ENCODE measurements at regions not wholly inside any gene's neighbourhood (a gene's known extent, or its start where the extent isn't known, plus 50 kb on each side); places are given as distances from the start of the nearest gene placed in this dataset.
A peak's percentile ranks its signal among the peaks of the same experiment; 100 is the strongest.
"Not testable (repeated sequence)": the region's sequence is repeated elsewhere in the genome, so short reads cannot be mapped to it uniquely, and the experiment has no call there.

DNA sequence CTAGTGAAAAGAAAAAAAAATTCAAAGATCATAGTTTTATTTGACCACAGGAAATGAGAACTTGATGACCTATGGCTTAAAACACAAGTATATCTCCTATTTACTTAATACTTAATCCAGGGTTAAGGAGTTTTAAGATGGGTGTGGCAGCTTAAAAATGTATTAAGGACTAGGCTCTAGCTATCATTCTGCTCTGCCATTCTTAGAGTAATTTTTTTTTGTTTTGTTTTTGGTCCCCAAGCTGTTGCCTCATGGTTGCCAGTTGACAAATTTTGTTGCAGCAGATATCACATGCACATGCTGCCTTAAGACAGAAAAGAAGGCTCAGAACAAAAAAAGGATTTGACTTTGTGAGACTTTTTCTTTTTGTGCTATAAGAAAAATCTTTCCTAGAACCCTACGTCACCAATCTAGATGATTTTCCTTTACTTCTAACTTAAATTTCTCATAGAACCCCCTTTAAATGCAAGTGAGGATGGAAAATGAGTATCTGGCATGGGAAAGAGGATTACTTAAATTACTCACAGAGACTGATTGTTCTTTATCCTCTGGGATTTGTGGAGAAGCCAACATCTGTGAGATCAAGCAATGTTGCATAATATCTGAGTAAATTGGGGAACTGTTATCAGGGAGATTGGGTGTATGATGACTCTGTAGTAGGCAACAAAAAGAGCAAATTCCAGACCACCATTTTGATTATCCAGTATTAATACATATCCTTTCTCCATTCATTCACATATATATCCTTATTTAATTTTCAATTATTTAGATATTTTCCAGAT is 364.7 kb upstream of the CD180 start:
- DNase-seq (ENCODE audit: low read depth) = peak; percentile 11

- DNase-seq (ENCODE audit: low read depth) = no peak
These were observed 356.2 kb upstream of the CD180 start for GRCh38 chr5:67552773-67553172.

DNA sequence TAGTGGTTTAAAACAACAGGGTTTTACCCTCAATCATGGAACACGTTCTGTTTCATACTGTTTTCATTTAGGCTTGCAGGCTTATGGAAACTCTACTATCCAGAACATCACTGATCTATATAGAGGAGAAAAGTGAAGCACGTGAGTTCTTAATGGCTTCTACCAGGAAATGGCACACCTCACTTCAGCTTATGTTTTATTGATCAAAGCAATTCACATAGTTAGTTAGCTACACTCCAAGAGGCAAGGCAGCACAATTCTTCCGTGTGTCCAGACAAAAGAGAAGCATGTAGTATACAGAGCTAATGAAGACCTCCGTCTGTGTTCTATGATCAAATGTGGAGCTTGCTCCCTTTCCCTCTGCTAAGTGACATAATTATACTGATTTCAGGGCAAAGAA is 353.3 kb upstream of the CD180 start:
- no peak for DNase-seq (ENCODE audit: low read depth)

DNA sequence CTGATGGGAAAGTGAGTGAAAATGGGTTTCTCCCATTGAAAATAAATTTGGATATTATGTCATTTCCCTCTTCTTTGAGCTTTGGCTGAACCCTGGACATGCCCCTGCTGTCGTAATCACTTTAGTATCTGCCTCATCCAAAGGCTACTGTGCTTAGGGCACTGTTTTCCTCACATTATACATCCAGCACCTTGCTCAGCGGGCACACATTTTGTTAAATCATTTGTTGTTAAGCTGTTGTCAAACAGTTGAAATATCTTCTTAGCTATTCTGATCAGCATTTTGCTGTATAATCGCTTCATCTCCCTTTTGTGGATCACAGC is 352.7 kb upstream of the CD180 start:
- no peak for DNase-seq (ENCODE audit: low read depth)

- no peak for DNase-seq (ENCODE audit: low read depth)
These were observed 352.1 kb upstream of the CD180 start for GRCh38 chr5:67548520-67549295.

- DNase-seq (ENCODE audit: low read depth) = no peak
These were observed 351.1 kb upstream of the CD180 start for GRCh38 chr5:67547682-67548081.

DNA sequence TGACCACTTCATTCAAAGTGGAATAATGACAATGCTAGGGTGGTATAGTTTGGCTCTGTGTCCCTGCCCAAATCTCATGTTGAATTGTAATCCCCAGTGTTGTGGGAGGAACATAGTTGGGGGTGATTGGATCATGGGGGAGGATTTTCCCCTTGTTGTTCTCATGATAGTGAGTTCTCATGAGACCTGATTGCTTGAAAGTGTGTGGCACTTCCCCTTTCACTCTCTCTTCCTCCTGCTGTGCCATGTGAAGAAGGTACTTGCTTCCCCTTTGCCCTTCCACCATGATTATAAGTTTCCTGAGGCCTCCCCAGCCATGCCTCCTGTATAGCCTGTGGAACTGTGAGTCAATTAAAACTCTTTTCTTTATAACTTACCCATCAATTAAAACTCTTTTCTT is 348.3 kb upstream of the CD180 start:
- DNase-seq (ENCODE audit: low read depth) = not testable (repeated sequence)

DNA sequence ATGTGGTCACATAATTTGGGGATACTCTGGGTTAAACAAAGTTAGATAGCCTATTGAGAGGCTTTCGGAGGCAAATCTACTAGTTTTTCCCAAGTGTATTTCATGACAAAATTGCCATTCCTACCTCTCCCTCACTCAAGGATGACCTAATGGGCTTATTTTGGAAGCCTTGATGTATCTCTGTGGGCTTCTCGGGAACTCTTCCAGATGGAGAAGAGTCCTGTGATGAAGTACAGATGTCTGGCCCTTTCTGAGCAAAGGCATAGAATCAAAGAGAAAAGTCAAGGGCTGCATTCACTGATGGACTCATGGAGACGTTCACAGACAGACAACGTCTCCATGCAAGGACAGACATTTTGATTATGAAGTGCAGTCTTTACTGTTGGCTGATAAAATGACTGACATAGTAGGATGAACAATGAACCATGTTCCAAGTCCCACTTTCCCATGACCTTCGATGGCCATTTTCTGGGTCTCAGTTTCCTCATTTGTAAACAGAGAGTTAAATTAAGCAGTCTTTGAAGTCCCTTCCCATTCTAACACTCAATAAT is 347.2 kb upstream of the CD180 start:
- DNase-seq (ENCODE audit: low read depth) = peak; percentile 69

DNA sequence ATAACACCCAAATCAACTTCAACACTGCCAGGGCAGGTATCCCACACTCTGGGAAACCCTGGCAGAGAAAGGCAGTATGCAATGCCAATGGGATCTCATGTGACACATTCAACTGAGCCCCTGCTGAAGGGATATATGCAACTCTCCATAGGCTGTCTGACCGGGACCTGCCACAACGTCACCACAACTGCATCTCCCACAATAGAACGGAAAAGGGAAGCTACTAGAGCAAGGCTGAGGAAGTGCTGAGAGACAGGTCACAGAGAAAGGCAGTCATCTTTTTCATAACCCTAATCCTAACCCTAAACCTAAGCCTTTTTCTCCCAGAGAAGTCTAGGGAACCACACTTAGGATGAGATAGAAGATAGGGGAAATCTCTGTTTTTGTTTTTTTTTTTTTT is 345.9 kb upstream of the CD180 start:
- no peak for DNase-seq (ENCODE audit: low read depth)

DNA sequence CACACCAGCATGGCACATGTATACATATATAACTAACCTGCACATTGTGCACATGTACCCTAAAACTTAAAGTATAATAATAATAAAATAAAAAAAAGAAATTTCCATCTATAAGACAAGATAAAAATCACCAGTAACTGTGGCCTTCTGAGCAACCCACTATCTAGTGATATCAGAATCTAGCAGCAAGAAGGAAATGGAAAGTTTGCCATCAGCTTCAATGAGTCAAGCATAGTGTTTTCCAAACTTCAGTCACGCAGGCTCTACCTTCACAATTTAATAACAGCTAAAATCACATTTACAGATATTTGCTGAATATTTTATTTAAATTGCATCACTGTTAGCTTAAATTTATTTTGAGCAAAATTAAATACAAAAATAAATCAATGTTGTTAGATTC is 345.3 kb upstream of the CD180 start:
- no peak for DNase-seq (ENCODE audit: low read depth)

DNA sequence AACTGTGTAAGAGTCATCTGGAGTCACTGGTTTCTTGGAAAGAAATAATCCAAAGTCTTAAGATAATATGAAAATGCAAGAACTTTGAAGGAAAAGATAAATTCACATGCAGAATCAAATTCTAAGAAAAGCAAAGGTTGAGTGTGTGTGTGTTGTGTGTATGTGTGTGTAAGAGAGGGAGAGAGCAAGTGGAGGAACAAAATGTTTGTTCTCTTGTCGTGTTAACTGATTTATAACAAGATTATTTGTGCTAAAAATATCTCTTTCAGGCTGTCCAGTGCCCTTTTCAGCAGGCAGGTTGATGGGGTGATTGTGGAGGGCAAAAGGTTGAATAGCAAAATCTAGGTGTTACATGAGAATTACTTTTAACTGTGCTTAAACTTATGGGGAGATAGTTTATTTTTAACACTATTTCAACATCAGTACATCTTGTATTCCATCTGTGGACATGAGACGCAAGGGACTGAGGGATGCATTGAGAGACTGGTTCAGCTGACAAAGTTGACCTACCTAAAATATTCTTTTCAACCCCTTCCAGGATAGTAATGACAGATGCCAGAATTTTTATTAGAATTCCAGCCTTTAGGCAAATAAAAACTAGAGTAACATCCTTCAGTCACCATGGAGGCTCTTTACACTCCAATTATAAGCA is 342.4 kb upstream of the CD180 start:
- no peak for DNase-seq (ENCODE audit: low read depth)

- DNase-seq (ENCODE audit: low read depth) = peak; percentile 9
These were observed 341.0 kb upstream of the CD180 start for GRCh38 chr5:67537439-67538148.

DNA sequence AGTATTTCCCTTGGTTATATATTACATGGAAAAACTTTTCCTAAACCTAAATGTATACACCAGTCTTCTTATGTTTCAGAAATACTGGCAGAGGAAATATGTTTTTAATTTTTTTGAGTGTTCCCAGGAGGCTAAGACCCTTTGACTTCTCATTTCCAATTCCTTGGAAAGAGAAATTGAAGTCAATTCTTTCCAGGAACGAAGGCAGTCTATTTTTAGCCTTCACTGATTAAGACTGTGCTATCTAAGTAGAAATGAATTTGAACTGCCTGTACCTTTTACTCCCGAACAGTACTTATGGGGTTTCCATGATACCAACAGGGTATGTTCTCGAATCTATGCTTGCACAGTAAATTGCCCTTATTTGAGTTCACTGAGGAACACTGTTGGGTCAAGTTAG is 340.3 kb upstream of the CD180 start:
- no peak for DNase-seq (ENCODE audit: low read depth)

- DNase-seq (ENCODE audit: low read depth) = no peak
These were observed 334.1 kb upstream of the CD180 start for GRCh38 chr5:67530609-67531255.

- no peak for DNase-seq (ENCODE audit: low read depth)
These were observed 332.4 kb upstream of the CD180 start for GRCh38 chr5:67528953-67529352.

DNA sequence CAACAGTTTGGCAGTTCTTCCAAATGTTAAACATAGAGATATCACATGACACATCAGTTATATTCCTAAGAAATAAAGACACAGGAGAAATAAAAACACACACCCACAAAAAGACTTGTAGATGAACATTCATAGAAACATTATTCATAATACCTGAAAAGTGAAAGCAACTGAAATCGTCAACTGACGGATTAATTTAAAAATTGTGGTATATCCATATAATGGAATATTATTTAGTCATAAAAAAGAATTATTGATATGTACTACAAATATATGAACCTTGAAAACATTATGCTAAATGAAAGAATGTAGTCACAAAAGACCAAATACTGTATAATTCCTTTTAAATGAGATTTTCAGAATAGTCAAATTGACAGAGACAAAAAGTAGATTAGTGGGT is 330.2 kb upstream of the CD180 start:
- DNase-seq (ENCODE audit: low read depth) = no peak

DNA sequence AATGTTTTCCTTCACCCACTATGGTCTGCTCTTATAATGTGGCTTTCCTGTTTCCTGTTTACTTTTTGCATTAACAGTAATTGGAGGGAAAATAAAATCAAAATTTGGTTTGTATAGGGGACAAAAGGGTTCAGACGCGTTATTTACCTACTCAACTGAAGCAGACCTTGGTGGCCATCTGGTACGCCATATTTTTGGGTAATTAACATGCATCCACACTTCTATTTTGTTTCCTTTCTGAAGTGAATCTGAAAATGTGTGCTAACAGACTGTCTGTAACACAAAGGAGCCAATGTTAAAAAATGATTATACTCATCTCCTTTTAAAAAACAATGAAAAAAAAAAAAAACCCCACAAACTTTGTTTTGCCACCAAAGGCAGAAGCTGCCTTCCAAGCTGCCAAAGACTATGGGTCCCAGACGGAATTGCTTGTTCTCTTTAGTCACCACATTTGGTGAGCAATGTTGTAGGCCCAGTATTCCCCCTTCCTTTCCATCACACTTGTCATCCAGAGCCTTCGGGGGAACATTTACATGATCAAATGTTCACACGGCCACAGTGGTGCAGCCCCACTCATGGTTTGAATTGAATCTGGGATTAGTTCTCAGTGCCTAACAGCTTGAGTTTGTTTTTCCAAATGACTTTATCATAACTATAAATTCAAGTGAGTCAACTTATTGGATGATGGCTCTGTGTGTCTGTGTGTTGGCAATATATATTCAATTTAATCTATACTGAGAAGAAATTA is 323.7 kb upstream of the CD180 start:
- no peak for DNase-seq (ENCODE audit: low read depth)

DNA sequence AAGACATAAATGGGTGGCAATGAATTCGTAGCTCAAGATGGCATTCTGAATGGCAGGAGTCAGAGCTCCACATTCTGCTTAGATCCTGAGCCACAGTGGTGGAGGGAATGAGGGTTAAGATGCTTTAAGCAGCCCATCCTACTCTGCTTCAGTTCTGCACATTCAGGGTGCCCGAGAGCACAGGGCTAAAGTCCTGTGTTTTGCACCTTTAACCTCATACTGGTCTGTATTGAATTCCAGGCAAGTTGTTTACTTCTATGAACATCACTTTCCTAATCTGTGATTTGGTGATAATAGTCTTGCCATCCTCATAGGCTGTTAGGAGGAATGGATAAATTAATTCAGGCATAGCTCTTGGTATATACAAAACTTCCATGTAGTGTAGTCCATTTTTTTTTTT is 321.6 kb upstream of the CD180 start:
- DNase-seq (ENCODE audit: low read depth) = no peak

DNA sequence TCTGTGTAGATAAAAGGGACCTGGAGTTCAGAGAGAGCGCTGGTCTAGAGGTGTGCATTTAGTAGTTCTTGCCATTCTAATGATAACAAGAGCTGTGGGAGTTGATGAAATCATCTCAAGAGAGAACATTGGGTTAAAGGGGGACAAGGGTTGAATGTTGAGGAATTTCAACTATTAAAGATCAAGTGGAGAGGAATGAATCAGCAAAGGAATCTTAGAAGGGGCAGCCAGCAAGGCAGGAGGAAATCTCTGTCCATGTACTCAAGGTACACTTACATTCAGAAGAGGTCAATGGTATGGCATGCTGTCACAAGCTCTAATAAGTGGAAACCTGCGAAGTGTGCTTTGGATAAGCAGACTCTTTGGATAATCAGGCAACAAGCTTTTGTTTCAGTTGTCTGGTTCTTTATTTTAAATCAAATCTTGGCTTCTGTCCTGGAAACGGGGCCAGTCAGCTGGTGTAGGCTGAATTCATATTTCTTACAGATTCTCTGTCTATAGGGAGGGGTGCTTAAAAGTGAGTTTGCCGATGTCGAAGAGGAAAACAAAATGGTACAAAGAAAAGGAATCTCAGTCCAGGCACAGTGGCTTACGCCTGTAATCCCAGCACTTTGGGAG is 320.5 kb upstream of the CD180 start:
- DNase-seq (ENCODE audit: low read depth) = peak; percentile 70

DNA sequence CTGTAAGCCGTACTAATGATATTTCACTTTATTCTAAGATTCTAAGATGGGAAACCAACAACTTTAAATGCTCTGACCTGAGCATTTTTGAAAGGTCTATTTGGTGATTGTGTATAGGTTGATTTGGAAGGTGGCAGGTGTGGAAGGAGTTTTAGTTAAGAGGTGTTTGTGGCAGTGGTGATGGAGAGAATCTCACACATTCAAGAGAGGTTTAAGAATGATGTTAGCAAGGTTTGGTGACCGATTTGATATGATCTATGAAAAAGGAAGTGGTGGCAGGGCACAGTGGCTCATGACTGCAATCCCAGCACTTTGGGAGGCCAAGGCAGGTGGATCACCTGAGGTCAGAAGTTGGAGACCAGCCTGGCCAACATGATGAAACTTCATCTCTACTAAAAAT is 319.2 kb upstream of the CD180 start:
- no peak for DNase-seq (ENCODE audit: low read depth)

All from fibroblast of gingiva (primary cell).